Coronary artery (tissue), 2 donors: ENCODE measurements at regions not wholly inside any gene's neighbourhood (a gene's known extent, or its start where the extent isn't known, plus 50 kb on each side); places are given as distances from the start of the nearest gene placed in this dataset.
A peak's percentile ranks its signal among the peaks of the same experiment; 100 is the strongest.

Experiments used
- DNase-seq: peaks from one replicate; pipeline ENCODE4 v3.0.0-alpha.2; 2017; ENCODE audit warnings: low spot score
- H3K27ac ChIP-seq, 2 donors: fragments of 200-600 bp; sonication (generic); one replicate each; pipeline ENCODE4 v1.5.1; 2016 to 2019
- H3K4me3 ChIP-seq: fragments of 200-600 bp; sonication (generic); 2 replicates; pipeline ENCODE4 v1.5.1; 2016; ENCODE audit warnings: mild to moderate bottlenecking, moderate library complexity
- CTCF ChIP-seq: fragments of 200-600 bp; sonication (generic); IDR thresholded peaks from one replicate; pipeline ENCODE4 v1.5.1; 2019; ENCODE audit warnings: antibody characterized with exemption

- DNase-seq: no peak
- H3K27ac ChIP-seq: no peak overlapping the region
- H3K4me3 ChIP-seq: no peak overlapping the region
- TF ChIP-seq CTCF: no peak
These were observed 162.7 kb upstream of the GSC start for GRCh38 chr14:94932589-94932988.

GRCh38 chr14:94930690-94931089 is 160.8 kb upstream of the GSC start:
- Histone ChIP-seq H3K4me3 (no peak overlapping the region), H3K27ac (no peak overlapping the region)
- no peak for TF ChIP-seq CTCF
- peak; percentile 52 for DNase-seq

- H3K4me3 ChIP-seq: no peak overlapping the region
- no peak for DNase-seq
- no peak for TF ChIP-seq CTCF
- no peak overlapping the region for H3K27ac ChIP-seq
These were observed 159.4 kb upstream of the GSC start for GRCh38 chr14:94929354-94929753.

- H3K4me3 ChIP-seq: no peak overlapping the region
- no peak overlapping the region for H3K27ac ChIP-seq
- no peak for DNase-seq
- TF ChIP-seq CTCF: no peak
These were observed 156.3 kb upstream of the GSC start for GRCh38 chr14:94926176-94926575.

GRCh38 chr14:94925416-94926173 is 155.7 kb upstream of the GSC start:
- DNase-seq: no peak
- TF ChIP-seq CTCF: no peak
- Histone ChIP-seq H3K27ac (no peak overlapping the region), H3K4me3 (no peak overlapping the region)

- DNase-seq: no peak
- Histone ChIP-seq H3K27ac (no peak overlapping the region), H3K4me3 (no peak overlapping the region)
- TF ChIP-seq CTCF: no peak
These were observed 154.3 kb upstream of the GSC start for GRCh38 chr14:94924189-94924588.

- Histone ChIP-seq H3K27ac (no peak overlapping the region), H3K4me3 (no peak overlapping the region)
- DNase-seq: peak; percentile 54
- no peak for TF ChIP-seq CTCF
These were observed 153.9 kb upstream of the GSC start for GRCh38 chr14:94923786-94924185.
